ENCODE measurements at regions not wholly inside any gene's neighbourhood (a gene's known extent, or its start where the extent isn't known, plus 50 kb on each side); places are given as distances from the start of the nearest gene placed in this dataset.

- Histone ChIP-seq H3K4me1 (ENCODE audit: control insufficient read depth, insufficient read depth, low read length) (no peaks in the 10 kb centered on the region), H3K27ac (ENCODE audit: extremely low read depth, low read depth, low read length) (no peak overlapping the region), H3K36me3 (ENCODE audit: control insufficient read depth in 2 of 2, insufficient read depth in 1 of 2, low read length in 2 of 2) (no peaks in the 10 kb centered on the region), H3K4me3 (ENCODE audit: low read depth, low read length) (no peak overlapping the region), H3K9me3 (ENCODE audit: control insufficient read depth, insufficient read depth, low read depth, low read length) (no peaks in the 10 kb centered on the region)
- CTCF ChIA-PET: no interaction called here
- no peak for TF ChIP-seq ZNF398 (tag by site-specific recombination; IDR thresholded peaks at IDR 0.05)
- peak; percentile 54 for TF ChIP-seq PRDM6 (tag by site-specific recombination; IDR thresholded peaks at IDR 0.05)
- no peak for TF ChIP-seq ZNF175 (tag by site-specific recombination; IDR thresholded peaks at IDR 0.05)
- TF ChIP-seq ZBTB44 (tag by site-specific recombination; IDR thresholded peaks at IDR 0.05): no peak
- no peak for TF ChIP-seq ZNF391 (tag by site-specific recombination; IDR thresholded peaks at IDR 0.05; ENCODE audit: borderline replicate concordance, low read depth)
- POLR2A ChIA-PET: no interaction called here
Measured at GRCh38 chr3:76873532-76874242, 166.2 kb upstream of the ROBO2 start.

GRCh38 chr3:76879959-76880358, 159.9 kb upstream of the ROBO2 start:
- Histone ChIP-seq H3K4me3 (ENCODE audit: low read depth, low read length) (no peak overlapping the region), H3K9me3 (ENCODE audit: control insufficient read depth, insufficient read depth, low read depth, low read length) (no peaks in the 10 kb centered on the region), H3K36me3 (ENCODE audit: control insufficient read depth in 2 of 2, insufficient read depth in 1 of 2, low read length in 2 of 2) (no peaks in the 10 kb centered on the region), H3K4me1 (ENCODE audit: control insufficient read depth, insufficient read depth, low read length) (no peaks in the 10 kb centered on the region), H3K27ac (ENCODE audit: extremely low read depth, low read depth, low read length) (no peak overlapping the region)
- TF ChIP-seq ZNF10 (tag by site-specific recombination; IDR thresholded peaks at IDR 0.05) (no peak), ZSCAN23 (tag by site-specific recombination; IDR thresholded peaks at IDR 0.05) (no peak), ZNF560 (tag by site-specific recombination; IDR thresholded peaks at IDR 0.05; ENCODE audit: borderline replicate concordance) (no peak), SALL2 (tag by site-specific recombination; IDR thresholded peaks at IDR 0.05; ENCODE audit: borderline replicate concordance) (no peak), ZNF664 (tag by site-specific recombination; IDR thresholded peaks at IDR 0.05) (no peak), ZNF558 (tag by site-specific recombination; IDR thresholded peaks at IDR 0.05) (no peak), TSHZ1 (tag by site-specific recombination; IDR thresholded peaks at IDR 0.05; ENCODE audit: borderline replicate concordance) (no peak), ZNF555 (tag by site-specific recombination; conservative IDR thresholded peaks at IDR 0.05) (no peak), ZNF18 (tag by site-specific recombination; IDR thresholded peaks at IDR 0.05) (no peak), ZNF580 (tag by site-specific recombination; IDR thresholded peaks at IDR 0.05) (no peak), ZNF311 (tag by site-specific recombination; IDR thresholded peaks at IDR 0.05; ENCODE audit: borderline replicate concordance) (no peak)
- ChIA-PET POLR2A (no interaction called here), CTCF (no interaction called here)
